Activated naive CD4-positive, alpha-beta T cell treated with anti-CD3 and anti-CD28 coated beads, Interleukin-2, amount 10 ng/mL, durations not matched to agents 7 days and 5 days (primary cell): ENCODE measurements at regions not wholly inside any gene's neighbourhood (a gene's known extent, or its start where the extent isn't known, plus 50 kb on each side); places are given as distances from the start of the nearest gene placed in this dataset.

Experiments
- CTCF ChIA-PET: fragments of 350-600 bp; sonication (Branson Sonifier 250); formaldehyde crosslinking; loops from one replicate; lab custom pipeline; 2021; ENCODE audit warnings: antibody characterized with exemption; lab: Charles Lee
- DNase-seq: peaks from one replicate; pipeline ENCODE4 v3.0.0-alpha.2; 2020
- H3K27ac Mint-ChIP-seq: one replicate; pipeline ENCODE4 v1.8.0; 2021; ENCODE audit warnings: mild to moderate bottlenecking, moderate library complexity, mixed read lengths
- H3K27me3 Mint-ChIP-seq: one replicate; pipeline ENCODE4 v1.8.0; 2021; ENCODE audit warnings: mild to moderate bottlenecking, mixed read lengths
- H3K36me3 Mint-ChIP-seq: one replicate; pipeline ENCODE4 v1.8.0; 2021; ENCODE audit warnings: mixed read lengths
- H3K4me1 Mint-ChIP-seq: one replicate; pipeline ENCODE4 v1.8.0; 2021; ENCODE audit warnings: mixed read lengths
- H3K4me3 Mint-ChIP-seq: one replicate; pipeline ENCODE4 v1.8.0; 2021; ENCODE audit warnings: mild to moderate bottlenecking, moderate library complexity, mixed read lengths
- H3K9me3 Mint-ChIP-seq: one replicate; pipeline ENCODE4 v1.8.0; 2021; ENCODE audit warnings: mixed read lengths

GRCh38 chrX:117215683-117216082 is 752.9 kb upstream of the CT83 start:
- Mint-ChIP-seq H3K27ac (no peak overlapping the region), H3K36me3 (no peaks in the 10 kb centered on the region), H3K27me3 (no peaks in the 10 kb centered on the region), H3K9me3 (no peaks in the 10 kb centered on the region), H3K4me1 (no peaks in the 10 kb centered on the region), H3K4me3 (no peak overlapping the region)
- CTCF ChIA-PET, result no interaction called here
- no peak for DNase-seq

GRCh38 chrX:117196481-117196880 is 733.7 kb upstream of the CT83 start:
- CTCF ChIA-PET, result no interaction called here
- Mint-ChIP-seq H3K4me3 (no peak overlapping the region), H3K36me3 (no peaks in the 10 kb centered on the region), H3K27ac (no peak overlapping the region), H3K4me1 (no peaks in the 10 kb centered on the region), H3K9me3 (no peaks in the 10 kb centered on the region), H3K27me3 (no peaks in the 10 kb centered on the region)
- no peak for DNase-seq

GRCh38 chrX:117147249-117147648 is 684.5 kb upstream of the CT83 start:
- Mint-ChIP-seq H3K27me3 (no peaks in the 10 kb centered on the region), H3K36me3 (no peaks in the 10 kb centered on the region), H3K9me3 (no peaks in the 10 kb centered on the region), H3K4me1 (no peaks in the 10 kb centered on the region), H3K27ac (no peak overlapping the region), H3K4me3 (no peak overlapping the region)
- CTCF ChIA-PET, result no interaction called here
- DNase-seq, result no peak

- Mint-ChIP-seq H3K4me3 (no peak overlapping the region), H3K9me3 (peaks cover 2% of the 10 kb centered on the region), H3K27ac (no peak overlapping the region), H3K36me3 (no peaks in the 10 kb centered on the region), H3K4me1 (no peaks in the 10 kb centered on the region), H3K27me3 (no peaks in the 10 kb centered on the region)
- CTCF ChIA-PET, result no interaction called here
- DNase-seq, result no peak
Observed at GRCh38 chrX:117138070-117138469, 675.3 kb upstream of the CT83 start.

- H3K9me3 Mint-ChIP-seq, result peaks cover 2% of the 10 kb centered on the region
- H3K27ac Mint-ChIP-seq, result no peak overlapping the region
- H3K4me1 Mint-ChIP-seq, result no peaks in the 10 kb centered on the region
- no peaks in the 10 kb centered on the region for H3K36me3 Mint-ChIP-seq
- H3K27me3 Mint-ChIP-seq, result no peaks in the 10 kb centered on the region
- CTCF ChIA-PET, result no interaction called here
- no peak overlapping the region for H3K4me3 Mint-ChIP-seq
- DNase-seq, result no peak
Observed at GRCh38 chrX:117134983-117135382, 672.2 kb upstream of the CT83 start.

GRCh38 chrX:117120700-117121099 is 657.9 kb upstream of the CT83 start:
- Mint-ChIP-seq H3K27me3 (no peaks in the 10 kb centered on the region), H3K27ac (no peak overlapping the region), H3K4me3 (no peak overlapping the region), H3K36me3 (no peaks in the 10 kb centered on the region), H3K4me1 (no peaks in the 10 kb centered on the region), H3K9me3 (peaks cover 2% of the 10 kb centered on the region)
- DNase-seq, result no peak
- CTCF ChIA-PET, result interaction anchor here (0.7 kb wide), 1 partner anchor 175 kb away, joined by 3 read pairs; no protein-coding TSS in a partner anchor

GRCh38 chrX:117096528-117096927 is 633.8 kb upstream of the CT83 start:
- no peak overlapping the region for H3K27ac Mint-ChIP-seq
- no peaks in the 10 kb centered on the region for H3K27me3 Mint-ChIP-seq
- H3K4me3 Mint-ChIP-seq, result no peak overlapping the region
- H3K9me3 Mint-ChIP-seq, result no peaks in the 10 kb centered on the region
- CTCF ChIA-PET, result no interaction called here
- DNase-seq, result no peak
- no peaks in the 10 kb centered on the region for H3K4me1 Mint-ChIP-seq
- H3K36me3 Mint-ChIP-seq, result no peaks in the 10 kb centered on the region

- Mint-ChIP-seq H3K36me3 (no peaks in the 10 kb centered on the region), H3K27me3 (no peaks in the 10 kb centered on the region), H3K9me3 (no peaks in the 10 kb centered on the region), H3K4me1 (no peaks in the 10 kb centered on the region), H3K4me3 (no peak overlapping the region), H3K27ac (no peak overlapping the region)
- CTCF ChIA-PET, result no interaction called here
- DNase-seq, result no peak
Observed at GRCh38 chrX:117095393-117095792, 632.6 kb upstream of the CT83 start.

GRCh38 chrX:117094149-117094548 is 631.4 kb upstream of the CT83 start:
- no peaks in the 10 kb centered on the region for H3K36me3 Mint-ChIP-seq
- H3K27ac Mint-ChIP-seq, result no peak overlapping the region
- H3K4me3 Mint-ChIP-seq, result no peak overlapping the region
- CTCF ChIA-PET, result no interaction called here
- H3K4me1 Mint-ChIP-seq, result no peaks in the 10 kb centered on the region
- no peaks in the 10 kb centered on the region for H3K9me3 Mint-ChIP-seq
- no peaks in the 10 kb centered on the region for H3K27me3 Mint-ChIP-seq
- no peak for DNase-seq

- CTCF ChIA-PET, result no interaction called here
- Mint-ChIP-seq H3K27ac (no peak overlapping the region), H3K9me3 (no peaks in the 10 kb centered on the region), H3K27me3 (no peaks in the 10 kb centered on the region), H3K4me1 (no peaks in the 10 kb centered on the region), H3K4me3 (no peak overlapping the region), H3K36me3 (no peaks in the 10 kb centered on the region)
- no peak for DNase-seq
Observed at GRCh38 chrX:117093319-117093718, 630.5 kb upstream of the CT83 start.

- CTCF ChIA-PET, result no interaction called here
- DNase-seq, result no peak
- H3K4me1 Mint-ChIP-seq, result no peaks in the 10 kb centered on the region
- H3K9me3 Mint-ChIP-seq, result no peaks in the 10 kb centered on the region
- H3K4me3 Mint-ChIP-seq, result no peak overlapping the region
- no peaks in the 10 kb centered on the region for H3K36me3 Mint-ChIP-seq
- no peaks in the 10 kb centered on the region for H3K27me3 Mint-ChIP-seq
- H3K27ac Mint-ChIP-seq, result no peak overlapping the region
Observed at GRCh38 chrX:117092641-117093040, 629.9 kb upstream of the CT83 start.

GRCh38 chrX:117063224-117063623 is 600.4 kb upstream of the CT83 start:
- no peaks in the 10 kb centered on the region for H3K9me3 Mint-ChIP-seq

GRCh38 chrX:117059848-117060247 is 597.1 kb upstream of the CT83 start:
- CTCF ChIA-PET, result no interaction called here

More at GRCh38 chrX:117063224-117063623, 600.4 kb upstream of the CT83 start:
- CTCF ChIA-PET, result no interaction called here
- Mint-ChIP-seq H3K4me1 (no peaks in the 10 kb centered on the region), H3K36me3 (no peaks in the 10 kb centered on the region), H3K27me3 (no peaks in the 10 kb centered on the region), H3K27ac (no peak overlapping the region), H3K4me3 (no peak overlapping the region)
- no peak for DNase-seq

GRCh38 chrX:117053260-117053659 is 590.5 kb upstream of the CT83 start:
- DNase-seq, result no peak
- no peak overlapping the region for H3K4me3 Mint-ChIP-seq
- CTCF ChIA-PET, result no interaction called here
- H3K27ac Mint-ChIP-seq, result no peak overlapping the region
- H3K36me3 Mint-ChIP-seq, result no peaks in the 10 kb centered on the region
- peaks cover 7% of the 10 kb centered on the region for H3K9me3 Mint-ChIP-seq
- no peaks in the 10 kb centered on the region for H3K27me3 Mint-ChIP-seq
- H3K4me1 Mint-ChIP-seq, result no peaks in the 10 kb centered on the region

More at GRCh38 chrX:117059848-117060247, 597.1 kb upstream of the CT83 start:
- Mint-ChIP-seq H3K27me3 (no peaks in the 10 kb centered on the region), H3K4me1 (no peaks in the 10 kb centered on the region), H3K36me3 (no peaks in the 10 kb centered on the region), H3K9me3 (no peaks in the 10 kb centered on the region), H3K27ac (no peak overlapping the region), H3K4me3 (no peak overlapping the region)
- DNase-seq, result no peak

- CTCF ChIA-PET, result no interaction called here
- Mint-ChIP-seq H3K36me3 (no peaks in the 10 kb centered on the region), H3K9me3 (peaks cover 2% of the 10 kb centered on the region), H3K4me1 (no peaks in the 10 kb centered on the region), H3K4me3 (no peak overlapping the region), H3K27ac (no peak overlapping the region), H3K27me3 (no peaks in the 10 kb centered on the region)
- no peak for DNase-seq
Observed at GRCh38 chrX:117038918-117039440, 576.2 kb upstream of the CT83 start.

GRCh38 chrX:117010243-117010642 is 547.5 kb upstream of the CT83 start:
- Mint-ChIP-seq H3K36me3 (no peaks in the 10 kb centered on the region), H3K27me3 (no peaks in the 10 kb centered on the region), H3K9me3 (peaks cover 2% of the 10 kb centered on the region), H3K4me1 (no peaks in the 10 kb centered on the region), H3K4me3 (no peak overlapping the region), H3K27ac (no peak overlapping the region)
- DNase-seq, result no peak
- CTCF ChIA-PET, result no interaction called here
